ENCODE measurements at regions not wholly inside any gene's neighbourhood (a gene's known extent, or its start where the extent isn't known, plus 50 kb on each side); places are given as distances from the start of the nearest gene placed in this dataset.

DNA sequence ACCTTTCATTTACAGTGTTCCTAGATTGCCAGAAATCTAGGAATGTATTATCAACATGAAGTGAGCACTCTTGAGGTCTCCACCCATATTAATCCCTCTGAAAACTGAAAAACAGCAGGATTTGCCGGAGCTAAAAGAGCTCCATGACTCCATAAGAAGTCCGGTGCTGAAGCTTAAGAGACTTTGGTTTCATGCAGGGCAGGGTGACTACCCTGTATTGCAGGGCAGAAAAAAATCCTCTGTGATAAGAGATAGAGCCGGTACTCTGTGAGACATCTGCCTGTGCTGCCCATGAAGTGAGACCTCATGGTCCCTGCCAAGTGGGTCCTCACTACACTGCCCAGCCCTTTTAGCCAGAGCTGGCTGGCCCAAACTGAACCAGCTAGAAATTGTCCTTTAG lies 127.2 kb upstream of the NPY2R start:
- intact Hi-C loops (cut with DNase I), result no loop called here
- Histone ChIP-seq H3K4me1 (no peaks in the 10 kb centered on the region), H3K9me3 (no peaks in the 10 kb centered on the region), H3K4me3 (no peak overlapping the region), H3K27me3 (no peaks in the 10 kb centered on the region), H3K36me3 (no peaks in the 10 kb centered on the region), H3K27ac (no peak overlapping the region)
- TF ChIP-seq POLR2A (IDR thresholded peaks at IDR 0.05), result no peak
- TF ChIP-seq, protein P1, sequence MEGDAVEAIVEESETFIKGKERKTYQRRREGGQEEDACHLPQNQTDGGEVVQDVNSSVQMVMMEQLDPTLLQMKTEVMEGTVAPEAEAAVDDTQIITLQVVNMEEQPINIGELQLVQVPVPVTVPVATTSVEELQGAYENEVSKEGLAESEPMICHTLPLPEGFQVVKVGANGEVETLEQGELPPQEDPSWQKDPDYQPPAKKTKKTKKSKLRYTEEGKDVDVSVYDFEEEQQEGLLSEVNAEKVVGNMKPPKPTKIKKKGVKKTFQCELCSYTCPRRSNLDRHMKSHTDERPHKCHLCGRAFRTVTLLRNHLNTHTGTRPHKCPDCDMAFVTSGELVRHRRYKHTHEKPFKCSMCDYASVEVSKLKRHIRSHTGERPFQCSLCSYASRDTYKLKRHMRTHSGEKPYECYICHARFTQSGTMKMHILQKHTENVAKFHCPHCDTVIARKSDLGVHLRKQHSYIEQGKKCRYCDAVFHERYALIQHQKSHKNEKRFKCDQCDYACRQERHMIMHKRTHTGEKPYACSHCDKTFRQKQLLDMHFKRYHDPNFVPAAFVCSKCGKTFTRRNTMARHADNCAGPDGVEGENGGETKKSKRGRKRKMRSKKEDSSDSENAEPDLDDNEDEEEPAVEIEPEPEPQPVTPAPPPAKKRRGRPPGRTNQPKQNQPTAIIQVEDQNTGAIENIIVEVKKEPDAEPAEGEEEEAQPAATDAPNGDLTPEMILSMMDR (IDR thresholded peaks at IDR 0.05), result no peak
- DNase-seq, result no peak
- WGBS, 2 donors, result 49 to 54% methylated on average over 3 of the region's 3 CpGs

DNA sequence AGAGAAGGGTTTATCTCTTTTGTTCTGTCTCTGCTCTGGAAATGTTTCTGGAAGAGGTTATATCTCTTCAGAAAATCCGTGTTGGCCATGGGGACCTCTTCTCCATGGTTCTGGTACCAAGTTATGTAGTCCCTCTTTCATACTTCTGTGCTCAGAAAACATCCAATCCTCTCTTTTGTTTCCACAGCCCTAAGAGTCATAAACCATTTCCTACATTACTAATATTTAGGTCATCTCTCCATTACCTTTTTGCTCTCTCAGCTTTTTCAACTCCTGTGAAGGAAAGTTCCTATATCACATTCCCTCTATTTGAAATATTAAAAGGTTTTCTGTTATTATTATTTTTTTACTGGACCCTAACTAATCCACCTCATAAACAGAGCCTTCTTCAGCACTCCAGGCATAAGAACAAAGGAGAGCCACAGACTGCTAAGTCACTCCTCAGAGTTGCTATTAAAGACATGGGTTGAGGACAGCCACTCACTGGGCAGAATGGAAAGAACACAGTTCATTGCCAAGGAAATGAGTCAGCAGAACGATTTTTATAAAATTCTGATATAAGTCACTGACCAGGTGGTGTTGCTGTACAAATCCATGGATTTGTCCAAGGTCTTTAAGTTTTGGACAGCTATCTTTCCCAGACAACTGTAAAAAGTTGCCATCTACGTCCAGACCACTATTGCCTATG lies 122.4 kb upstream of the NPY2R start:
- 22 to 41% methylated on average over 3 of the region's 3 CpGs for WGBS, 2 donors
- TF ChIP-seq, protein P1 (IDR thresholded peaks at IDR 0.05), result no peak
- no peak for TF ChIP-seq POLR2A (IDR thresholded peaks at IDR 0.05)
- Histone ChIP-seq H3K27me3 (no peaks in the 10 kb centered on the region), H3K27ac (no peak overlapping the region), H3K4me1 (no peaks in the 10 kb centered on the region), H3K9me3 (no peaks in the 10 kb centered on the region), H3K4me3 (no peak overlapping the region), H3K36me3 (no peaks in the 10 kb centered on the region)
- intact Hi-C loops (cut with DNase I), result no loop called here
- no peak for DNase-seq

DNA sequence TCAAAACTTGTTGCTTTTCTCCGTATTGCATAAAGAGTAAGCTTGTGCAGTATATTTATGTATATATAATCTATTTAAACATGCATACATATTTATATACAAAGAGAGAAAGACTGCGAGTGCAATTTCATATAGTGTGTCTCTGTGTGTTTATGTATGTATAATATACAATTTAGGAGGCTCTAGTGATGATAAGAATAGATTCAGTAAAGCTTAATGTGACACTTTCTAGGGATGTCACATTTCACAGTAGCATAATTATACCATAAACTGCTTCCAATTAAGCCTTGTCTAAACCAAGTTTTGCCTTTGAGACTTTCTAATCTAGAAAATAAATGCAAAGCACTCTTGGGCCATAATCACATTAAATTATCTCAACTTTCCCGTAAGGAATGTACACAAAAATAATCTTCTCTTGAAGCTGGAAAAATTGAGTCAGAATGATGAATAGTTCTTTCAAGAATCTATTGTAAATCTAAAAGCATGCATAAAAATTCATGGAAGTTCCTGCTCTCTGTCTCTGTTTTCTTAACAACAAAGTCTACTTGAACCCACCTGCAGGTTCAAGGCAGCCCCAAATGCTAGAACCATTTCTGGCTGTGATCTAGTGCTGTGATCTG lies 114.1 kb upstream of the NPY2R start:
- no peak overlapping the region for H3K4me3 ChIP-seq
- TF ChIP-seq, protein P1 (IDR thresholded peaks at IDR 0.05), result no peak
- TF ChIP-seq POLR2A (IDR thresholded peaks at IDR 0.05), result no peak
- H3K36me3 ChIP-seq, result no peaks in the 10 kb centered on the region
- intact Hi-C loops (cut with DNase I), result no loop called here
- no peaks in the 10 kb centered on the region for H3K4me1 ChIP-seq
- H3K27me3 ChIP-seq, result no peaks in the 10 kb centered on the region
- H3K27ac ChIP-seq, result no peak overlapping the region
- DNase-seq, result no peak
- WGBS, 2 donors, result 38 to 45% methylated on average over 3 of the region's 3 CpGs
- no peaks in the 10 kb centered on the region for H3K9me3 ChIP-seq

DNA sequence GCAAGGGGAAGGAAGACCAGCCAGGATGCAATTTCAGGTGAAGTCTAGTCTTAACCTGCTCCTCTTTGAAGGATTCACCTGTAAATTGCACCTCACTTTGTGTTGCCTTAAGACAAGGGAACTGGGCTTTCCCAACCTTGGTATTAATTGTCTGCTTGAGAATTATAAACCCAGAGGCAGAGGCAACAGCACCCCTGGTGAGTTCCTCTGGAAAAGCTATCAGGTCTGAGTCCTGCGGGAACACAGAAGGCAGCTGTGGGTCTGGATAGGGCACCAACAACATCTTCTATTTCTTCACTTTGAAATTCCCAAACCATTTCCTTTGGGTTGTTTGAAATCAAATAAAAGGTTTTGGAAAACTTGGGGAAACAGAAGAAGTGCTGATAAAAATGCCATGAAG lies 109.2 kb upstream of the NPY2R start:
- intact Hi-C loops (cut with DNase I), result no loop called here
- Histone ChIP-seq H3K36me3 (no peaks in the 10 kb centered on the region), H3K4me1 (no peaks in the 10 kb centered on the region), H3K27ac (no peak overlapping the region), H3K9me3 (no peaks in the 10 kb centered on the region), H3K27me3 (no peaks in the 10 kb centered on the region), H3K4me3 (no peak overlapping the region)
- no peak for DNase-seq
- TF ChIP-seq, protein P1 (IDR thresholded peaks at IDR 0.05), result no peak
- TF ChIP-seq POLR2A (IDR thresholded peaks at IDR 0.05), result no peak
- WGBS, 2 donors, result 88 to 100% methylated on average over 1 of the region's 1 CpG

DNA sequence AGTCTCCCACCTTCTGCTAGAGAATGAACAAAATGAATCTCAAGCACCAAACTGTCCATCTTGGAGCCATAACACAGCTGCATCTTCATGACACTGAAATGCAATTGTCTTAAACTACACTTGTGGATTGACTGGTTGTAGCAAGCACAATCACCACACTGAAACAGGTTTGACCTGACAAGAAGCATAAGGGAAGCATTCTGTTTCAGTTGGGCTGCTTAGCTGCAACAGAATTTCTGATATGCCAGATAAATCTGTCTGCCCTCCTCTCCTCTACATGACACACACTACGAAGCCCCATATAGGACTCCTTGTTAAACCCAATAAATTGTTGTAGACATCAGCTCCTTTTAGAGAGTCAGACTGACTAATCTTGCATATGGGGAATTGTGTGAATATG lies 101.8 kb upstream of the NPY2R start:
- intact Hi-C loops (cut with DNase I), result no loop called here
- no peaks in the 10 kb centered on the region for H3K4me1 ChIP-seq
- no peaks in the 10 kb centered on the region for H3K27me3 ChIP-seq
- no peak overlapping the region for H3K27ac ChIP-seq
- WGBS, 2 donors, result 82% methylated on average over 1 of the region's 1 CpG; no CpG with 5 or more reads in 1 of the 2 donors
- TF ChIP-seq POLR2A (IDR thresholded peaks at IDR 0.05), result no peak
- TF ChIP-seq, protein P1 (IDR thresholded peaks at IDR 0.05), result no peak
- no peaks in the 10 kb centered on the region for H3K9me3 ChIP-seq
- no peaks in the 10 kb centered on the region for H3K36me3 ChIP-seq
- no peak overlapping the region for H3K4me3 ChIP-seq
- DNase-seq, result no peak

Data from esophagus squamous epithelium (tissue), 5 donors.